ENCODE measurements at regions not wholly inside any gene's neighbourhood (a gene's known extent, or its start where the extent isn't known, plus 50 kb on each side); places are given as distances from the start of the nearest gene placed in this dataset.

DNA sequence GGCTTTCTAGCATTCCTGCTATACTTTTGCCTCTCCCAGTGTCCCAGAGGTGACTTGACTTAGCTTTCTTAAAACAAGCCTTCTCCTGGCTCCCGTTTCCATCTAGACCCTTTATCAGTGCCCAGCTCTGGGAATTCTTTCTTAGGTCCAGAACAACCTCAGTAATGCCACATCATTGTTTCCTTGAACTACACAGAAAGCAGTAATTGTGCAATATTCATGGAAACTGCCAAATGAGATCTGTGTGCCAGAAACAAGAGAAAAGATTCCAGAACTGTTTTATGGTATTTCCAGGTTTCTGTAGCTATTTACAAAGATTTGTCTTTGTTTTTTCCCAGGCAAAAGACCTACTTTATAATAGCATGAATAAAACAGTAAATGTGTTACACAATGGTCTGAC, 391.3 kb downstream of the SLCO4C1 start:
- TF ChIP-seq, protein P1, sequence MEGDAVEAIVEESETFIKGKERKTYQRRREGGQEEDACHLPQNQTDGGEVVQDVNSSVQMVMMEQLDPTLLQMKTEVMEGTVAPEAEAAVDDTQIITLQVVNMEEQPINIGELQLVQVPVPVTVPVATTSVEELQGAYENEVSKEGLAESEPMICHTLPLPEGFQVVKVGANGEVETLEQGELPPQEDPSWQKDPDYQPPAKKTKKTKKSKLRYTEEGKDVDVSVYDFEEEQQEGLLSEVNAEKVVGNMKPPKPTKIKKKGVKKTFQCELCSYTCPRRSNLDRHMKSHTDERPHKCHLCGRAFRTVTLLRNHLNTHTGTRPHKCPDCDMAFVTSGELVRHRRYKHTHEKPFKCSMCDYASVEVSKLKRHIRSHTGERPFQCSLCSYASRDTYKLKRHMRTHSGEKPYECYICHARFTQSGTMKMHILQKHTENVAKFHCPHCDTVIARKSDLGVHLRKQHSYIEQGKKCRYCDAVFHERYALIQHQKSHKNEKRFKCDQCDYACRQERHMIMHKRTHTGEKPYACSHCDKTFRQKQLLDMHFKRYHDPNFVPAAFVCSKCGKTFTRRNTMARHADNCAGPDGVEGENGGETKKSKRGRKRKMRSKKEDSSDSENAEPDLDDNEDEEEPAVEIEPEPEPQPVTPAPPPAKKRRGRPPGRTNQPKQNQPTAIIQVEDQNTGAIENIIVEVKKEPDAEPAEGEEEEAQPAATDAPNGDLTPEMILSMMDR (IDR thresholded peaks at IDR 0.05): no peak
- no peak for TF ChIP-seq POLR2A (IDR thresholded peaks at IDR 0.05)
